ENCODE measurements at regions not wholly inside any gene's neighbourhood (a gene's known extent, or its start where the extent isn't known, plus 50 kb on each side); places are given as distances from the start of the nearest gene placed in this dataset.

DNA sequence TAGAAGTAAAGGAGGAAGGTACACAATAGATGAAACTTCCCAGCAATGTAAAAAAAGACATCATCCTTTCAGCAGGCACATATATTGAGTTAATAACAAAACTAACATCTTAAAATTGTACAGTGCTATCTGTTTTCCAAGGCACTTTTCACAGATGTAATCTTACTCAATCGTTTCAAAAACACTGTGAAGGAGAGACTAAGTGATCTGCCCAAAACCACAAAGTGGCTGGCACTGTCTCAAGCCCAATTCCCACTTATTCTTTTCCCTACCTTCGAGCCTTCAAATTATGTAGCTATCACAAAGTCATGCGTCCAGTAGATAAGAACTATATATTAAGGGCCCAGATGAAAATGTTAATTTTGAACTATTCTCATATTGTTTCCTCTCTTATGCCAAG, 193.6 kb upstream of the RASSF8 start:
- TF ChIP-seq, protein P1, sequence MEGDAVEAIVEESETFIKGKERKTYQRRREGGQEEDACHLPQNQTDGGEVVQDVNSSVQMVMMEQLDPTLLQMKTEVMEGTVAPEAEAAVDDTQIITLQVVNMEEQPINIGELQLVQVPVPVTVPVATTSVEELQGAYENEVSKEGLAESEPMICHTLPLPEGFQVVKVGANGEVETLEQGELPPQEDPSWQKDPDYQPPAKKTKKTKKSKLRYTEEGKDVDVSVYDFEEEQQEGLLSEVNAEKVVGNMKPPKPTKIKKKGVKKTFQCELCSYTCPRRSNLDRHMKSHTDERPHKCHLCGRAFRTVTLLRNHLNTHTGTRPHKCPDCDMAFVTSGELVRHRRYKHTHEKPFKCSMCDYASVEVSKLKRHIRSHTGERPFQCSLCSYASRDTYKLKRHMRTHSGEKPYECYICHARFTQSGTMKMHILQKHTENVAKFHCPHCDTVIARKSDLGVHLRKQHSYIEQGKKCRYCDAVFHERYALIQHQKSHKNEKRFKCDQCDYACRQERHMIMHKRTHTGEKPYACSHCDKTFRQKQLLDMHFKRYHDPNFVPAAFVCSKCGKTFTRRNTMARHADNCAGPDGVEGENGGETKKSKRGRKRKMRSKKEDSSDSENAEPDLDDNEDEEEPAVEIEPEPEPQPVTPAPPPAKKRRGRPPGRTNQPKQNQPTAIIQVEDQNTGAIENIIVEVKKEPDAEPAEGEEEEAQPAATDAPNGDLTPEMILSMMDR (IDR thresholded peaks at IDR 0.05; ENCODE audit: poor library complexity, severe bottlenecking), result no peak
- no peak for TF ChIP-seq MXI1 (conservative IDR thresholded peaks at IDR 0.05; ENCODE audit: poor library complexity, severe bottlenecking)
- TF ChIP-seq POLR2AphosphoS5 (IDR thresholded peaks at IDR 0.05), result no peak

Data from neural cell (in vitro differentiated cells).